ENCODE measurements at regions not wholly inside any gene's neighbourhood (a gene's known extent, or its start where the extent isn't known, plus 50 kb on each side); places are given as distances from the start of the nearest gene placed in this dataset.

DNA sequence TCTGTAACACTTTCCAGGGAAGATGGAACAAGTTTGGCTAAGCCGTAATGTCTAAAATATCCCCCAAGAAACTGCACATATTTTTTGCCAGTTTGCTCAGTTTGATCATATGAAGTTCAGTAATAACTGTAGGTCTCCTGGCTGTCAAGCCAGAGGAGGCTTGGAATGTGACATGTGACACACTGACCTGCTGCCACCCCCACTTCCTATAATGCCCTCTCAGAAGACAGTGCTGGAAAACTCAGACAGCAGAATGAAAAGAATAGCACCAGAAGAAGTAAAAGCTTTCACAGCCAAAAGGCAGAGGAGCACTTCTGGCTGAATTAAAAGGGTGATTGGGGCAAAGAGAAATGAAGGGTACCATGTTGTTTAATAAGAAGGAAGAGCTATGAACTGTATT, 67.4 kb upstream of the UBAC2 start:
- no peaks in the 10 kb centered on the region for H3K36me3 ChIP-seq
- TF ChIP-seq CTCF (IDR thresholded peaks at IDR 0.05): no peak
- H3K4me1 ChIP-seq: no peaks in the 10 kb centered on the region
- ATAC-seq: no peak
- no peak overlapping the region for H3K27ac ChIP-seq
- no peak for DNase-seq
- no peaks in the 10 kb centered on the region for H3K9me3 ChIP-seq
- no peak overlapping the region for H3K4me3 ChIP-seq
- intact Hi-C loops (cut with DNase I): no loop called here
- H3K27me3 ChIP-seq: no peaks in the 10 kb centered on the region

DNA sequence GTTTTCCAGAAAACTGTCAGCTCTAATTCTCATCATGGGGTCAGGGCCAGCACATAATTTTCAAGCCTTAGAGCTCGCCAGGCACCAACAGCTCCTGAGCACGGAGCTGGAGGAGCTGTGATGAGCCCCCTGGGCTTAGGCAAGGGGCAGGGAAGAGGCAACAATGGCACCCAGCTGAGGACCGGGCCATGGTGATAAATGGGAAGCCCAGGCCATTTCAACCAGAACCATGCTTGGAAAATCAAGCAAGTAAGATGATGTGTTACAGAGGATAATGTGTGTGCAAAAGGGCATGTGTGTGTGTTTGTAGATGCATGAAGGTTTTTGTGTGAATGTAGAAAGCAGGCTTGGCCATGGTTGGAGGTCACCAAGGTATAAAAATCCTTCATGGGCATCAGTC, 66.8 kb upstream of the UBAC2 start:
- ATAC-seq (no peak), DNase-seq (no peak)
- H3K27ac ChIP-seq: no peak overlapping the region
- no peaks in the 10 kb centered on the region for H3K9me3 ChIP-seq
- intact Hi-C loops (cut with DNase I): no loop called here
- H3K27me3 ChIP-seq: no peaks in the 10 kb centered on the region
- H3K4me3 ChIP-seq: no peak overlapping the region
- TF ChIP-seq CTCF (IDR thresholded peaks at IDR 0.05): no peak
- H3K36me3 ChIP-seq: no peaks in the 10 kb centered on the region
- no peaks in the 10 kb centered on the region for H3K4me1 ChIP-seq

- peaks cover 6% of the 10 kb centered on the region for H3K27me3 ChIP-seq
- intact Hi-C loops (cut with DNase I): no loop called here
- DNase-seq (no peak), ATAC-seq (no peak)
- no peaks in the 10 kb centered on the region for H3K36me3 ChIP-seq
- H3K4me1 ChIP-seq: no peaks in the 10 kb centered on the region
- no peak overlapping the region for H3K27ac ChIP-seq
- no peak overlapping the region for H3K4me3 ChIP-seq
- no peak for TF ChIP-seq CTCF (IDR thresholded peaks at IDR 0.05)
- no peaks in the 10 kb centered on the region for H3K9me3 ChIP-seq
Measured at GRCh38 chr13:99135591-99135990, 65.1 kb upstream of the UBAC2 start.

DNA sequence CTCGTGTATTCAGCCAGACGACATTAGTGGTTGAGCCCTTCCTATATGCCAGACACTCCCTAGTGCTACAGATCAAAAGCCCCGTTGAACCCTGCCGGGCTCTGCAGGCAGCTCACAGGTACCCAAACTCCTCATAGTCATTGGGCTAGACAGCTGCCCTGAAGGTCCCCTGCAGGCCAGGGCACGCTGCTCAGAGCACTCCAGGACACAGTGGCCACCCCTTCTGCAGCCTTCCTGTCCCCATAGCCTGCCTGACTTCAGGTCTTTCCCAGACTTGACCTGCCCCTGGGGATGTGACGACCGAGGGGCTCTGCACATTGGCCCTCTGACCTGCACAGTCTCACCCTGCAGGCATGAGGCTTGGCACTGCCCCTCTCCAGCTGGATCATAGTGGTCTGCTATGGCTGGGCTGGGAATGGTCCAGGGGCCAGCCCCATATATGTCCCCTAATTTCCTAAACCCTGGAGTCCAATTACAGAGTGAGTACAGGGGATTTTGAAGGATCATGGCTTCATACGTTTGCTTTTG, 64.2 kb upstream of the UBAC2 start:
- peak; percentile 50 for ATAC-seq
- Histone ChIP-seq H3K36me3 (no peaks in the 10 kb centered on the region), H3K4me3 (no peak overlapping the region), H3K9me3 (no peaks in the 10 kb centered on the region), H3K27ac (no peak overlapping the region), H3K27me3 (peaks cover 15% of the 10 kb centered on the region), H3K4me1 (no peaks in the 10 kb centered on the region)
- no peak for TF ChIP-seq CTCF (IDR thresholded peaks at IDR 0.05)
- DNase-seq: no peak
- intact Hi-C loops (cut with DNase I): no loop called here

GRCh38 chr13:99140831-99141230, 59.8 kb upstream of the UBAC2 start:
- no peak overlapping the region for H3K27ac ChIP-seq
- H3K36me3 ChIP-seq: no peaks in the 10 kb centered on the region
- H3K4me3 ChIP-seq: no peak overlapping the region
- no peak for DNase-seq
- no peaks in the 10 kb centered on the region for H3K4me1 ChIP-seq
- no peak for ATAC-seq
- H3K27me3 ChIP-seq: peaks cover 15% of the 10 kb centered on the region
- intact Hi-C loops (cut with DNase I): no loop called here
- H3K9me3 ChIP-seq: no peaks in the 10 kb centered on the region
- no peak for TF ChIP-seq CTCF (IDR thresholded peaks at IDR 0.05)

- TF ChIP-seq CTCF (IDR thresholded peaks at IDR 0.05): no peak
- H3K4me1 ChIP-seq: no peaks in the 10 kb centered on the region
- no peak overlapping the region for H3K4me3 ChIP-seq
- peaks cover 15% of the 10 kb centered on the region for H3K27me3 ChIP-seq
- DNase-seq (no peak), ATAC-seq (no peak)
- H3K27ac ChIP-seq: no peak overlapping the region
- intact Hi-C loops (cut with DNase I): no loop called here
- no peaks in the 10 kb centered on the region for H3K36me3 ChIP-seq
- H3K9me3 ChIP-seq: no peaks in the 10 kb centered on the region
Measured at GRCh38 chr13:99143904-99144303, 56.8 kb upstream of the UBAC2 start.
